AG04450 (cell line): ENCODE measurements at regions not wholly inside any gene's neighbourhood (a gene's known extent, or its start where the extent isn't known, plus 50 kb on each side); places are given as distances from the start of the nearest gene placed in this dataset.

Experiments
- CTCF ChIA-PET: fragments of 300-600, 350-600 bp; formaldehyde crosslinking; extraction: SDS; loops from one replicate; lab custom pipeline; 2022; ENCODE audit warnings: antibody characterized with exemption, inconsistent platforms; lab: Charles Lee
- POLR2A ChIA-PET: fragments of 350-600 bp; formaldehyde crosslinking; extraction: SDS; loops from one replicate; lab custom pipeline; 2021; ENCODE audit warnings: antibody characterized with exemption, inconsistent platforms; lab: Yijun Ruan, JAX
- DNase-seq: peaks from one replicate; pipeline ENCODE4 v3.0.0-alpha.2; 2011; ENCODE audit warnings: low read depth, low spot score
- H3K27ac ChIP-seq: one replicate; pipeline ENCODE4 v1.5.1; 2012; ENCODE audit warnings: low read depth, low read length, control low read depth
- H3K27me3 ChIP-seq: one replicate; pipeline ENCODE4 v1.6.0; 2012; ENCODE audit warnings: low read length; ENCODE audit not compliant: control insufficient read depth, insufficient read depth
- H3K4me3 ChIP-seq: 2 replicates; pipeline ENCODE4 v1.5.1; 2011; ENCODE audit warnings: mild to moderate bottlenecking, low read depth, low read length, control low read depth
- H3K9me3 ChIP-seq: 2 replicates; pipeline ENCODE4 v1.5.1; 2012; ENCODE audit warnings: low read length; ENCODE audit not compliant: control insufficient read depth, insufficient read depth
- CTCF ChIP-seq: IDR thresholded peaks from 2 replicates; pipeline ENCODE4 v1.5.1; 2011; ENCODE audit warnings: low read depth, low read length, control low read depth, inconsistent platforms

- TF ChIP-seq CTCF, result no peak
- Histone ChIP-seq H3K9me3 (no peaks in the 10 kb centered on the region), H3K4me3 (no peak overlapping the region), H3K27me3 (no peaks in the 10 kb centered on the region), H3K27ac (no peak overlapping the region)
- POLR2A ChIA-PET, result no interaction called here
- no peak for DNase-seq
- CTCF ChIA-PET, result no interaction called here
Observed at GRCh38 chr2:12267042-12267441, 449.7 kb upstream of the TRIB2 start.

- Histone ChIP-seq H3K9me3 (no peaks in the 10 kb centered on the region), H3K4me3 (no peak overlapping the region), H3K27ac (no peak overlapping the region), H3K27me3 (no peaks in the 10 kb centered on the region)
- ChIA-PET CTCF (no interaction called here), POLR2A (no interaction called here)
- no peak for TF ChIP-seq CTCF
- DNase-seq, result no peak
Observed at GRCh38 chr2:12269041-12269972, 447.4 kb upstream of the TRIB2 start.

DNA sequence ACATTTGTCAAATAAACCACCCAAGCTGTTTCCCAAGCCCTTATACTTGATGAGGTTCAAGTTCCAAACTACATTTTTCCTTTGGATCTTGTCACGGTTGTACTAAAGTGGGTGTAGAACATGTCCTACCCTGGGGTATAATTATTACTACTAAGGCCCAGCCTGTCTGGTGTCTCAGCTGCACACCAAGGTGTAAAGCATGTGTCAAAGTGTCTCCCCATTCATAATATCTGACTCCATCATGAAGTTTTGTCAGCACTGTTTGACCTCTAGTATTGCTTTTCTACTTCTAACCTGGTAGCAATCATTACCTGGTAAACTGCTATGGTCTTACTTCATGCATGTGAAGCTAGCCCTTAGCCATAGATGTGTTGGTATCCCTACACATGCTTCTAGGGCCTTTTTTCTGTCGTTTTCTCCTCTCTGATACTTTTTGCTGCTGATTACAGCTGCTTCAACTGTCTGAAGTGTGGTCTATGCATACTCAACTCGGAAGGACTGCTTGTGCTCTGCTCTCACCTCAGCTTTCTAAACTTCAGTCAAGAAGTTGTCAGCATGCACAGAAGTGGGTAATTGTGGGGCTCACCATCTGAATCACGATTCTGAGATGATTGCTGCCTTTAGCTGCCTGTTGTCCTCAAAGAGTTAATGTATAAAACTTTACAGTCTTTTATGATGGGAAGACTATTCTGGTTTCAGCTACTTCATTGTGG, 445.7 kb upstream of the TRIB2 start:
- Histone ChIP-seq H3K27me3 (no peaks in the 10 kb centered on the region), H3K27ac (no peak overlapping the region), H3K9me3 (no peaks in the 10 kb centered on the region), H3K4me3 (no peak overlapping the region)
- POLR2A ChIA-PET, result no interaction called here
- TF ChIP-seq CTCF, result no peak
- DNase-seq, result no peak
- CTCF ChIA-PET, result interaction anchor here (0.8 kb wide), 1 partner anchor 445 kb away, joined by 3 read pairs; no protein-coding TSS in a partner anchor

GRCh38 chr2:12271589-12271984, 445.1 kb upstream of the TRIB2 start:
- Histone ChIP-seq H3K27ac (no peak overlapping the region), H3K4me3 (no peak overlapping the region), H3K9me3 (no peaks in the 10 kb centered on the region), H3K27me3 (no peaks in the 10 kb centered on the region)
- DNase-seq, result no peak
- CTCF ChIA-PET, result interaction anchor here (0.7 to 0.8 kb wide), 2 partner anchors 244 to 445 kb away, joined by 3 read pairs; no protein-coding TSS in a partner anchor
- POLR2A ChIA-PET, result no interaction called here
- TF ChIP-seq CTCF, result no peak

DNA sequence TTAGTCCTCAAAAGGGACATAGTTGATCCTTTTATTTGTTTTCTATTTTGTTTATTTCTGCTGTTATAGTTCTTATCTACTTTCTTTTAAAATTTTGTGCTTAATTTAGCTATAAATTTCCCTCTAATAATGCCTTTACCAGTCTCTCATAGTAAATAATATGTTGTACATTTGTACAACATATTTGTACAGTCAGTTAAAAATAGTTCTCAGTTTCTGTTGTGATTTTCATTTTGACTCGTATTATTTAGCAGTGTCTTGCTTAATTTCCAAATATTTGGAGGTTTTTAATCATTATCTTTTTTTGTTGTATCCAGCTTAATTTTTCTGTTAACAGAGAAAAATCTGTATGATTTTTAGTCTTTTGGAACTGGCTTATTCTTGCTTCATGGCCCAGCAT, 443.6 kb upstream of the TRIB2 start:
- Histone ChIP-seq H3K27ac (no peak overlapping the region), H3K27me3 (no peaks in the 10 kb centered on the region), H3K4me3 (no peak overlapping the region), H3K9me3 (no peaks in the 10 kb centered on the region)
- no peak for TF ChIP-seq CTCF
- ChIA-PET POLR2A (no interaction called here), CTCF (no interaction called here)
- DNase-seq, result no peak
